ENCODE measurements at regions not wholly inside any gene's neighbourhood (a gene's known extent, or its start where the extent isn't known, plus 50 kb on each side); places are given as distances from the start of the nearest gene placed in this dataset.

GRCh38 chr1:212158912-212159796, 123.6 kb downstream of the DTL start:
- TF ChIP-seq CTCF (IDR thresholded peaks at IDR 0.05), result no peak
- no peak for TF ChIP-seq POLR2A (IDR thresholded peaks at IDR 0.05)
